MM.1S (cell line): ENCODE measurements at regions not wholly inside any gene's neighbourhood (a gene's known extent, or its start where the extent isn't known, plus 50 kb on each side); places are given as distances from the start of the nearest gene placed in this dataset.

ENCODE experiments used
- DNase-seq: peaks from one replicate; pipeline ENCODE4 v3.0.0-alpha.2; 2015
- H2AFZ ChIP-seq: fragments of 300-600 bp; sonication (generic); 2 replicates; pipeline ENCODE4 v1.6.0; 2016; ENCODE audit warnings: antibody characterized with exemption, low read length
- H3F3A ChIP-seq: fragments of 300-600 bp; sonication (generic); 2 replicates; pipeline ENCODE4 v1.6.1; 2016; ENCODE audit warnings: mild to moderate bottlenecking, antibody characterized with exemption, low read length, moderate library complexity, mixed read lengths; ENCODE audit not compliant: insufficient read depth
- H3K27ac ChIP-seq: fragments of 300-600 bp; sonication (generic); 2 replicates; pipeline ENCODE4 v1.5.1; 2016; ENCODE audit warnings: mild to moderate bottlenecking, low read length
- H3K27me3 ChIP-seq: fragments of 300-600 bp; sonication (generic); replicated peaks from 2 replicates; pipeline ENCODE4 v1.6.0; 2016; ENCODE audit warnings: low read length; ENCODE audit not compliant: insufficient read depth
- H3K36me3 ChIP-seq: fragments of 300-600 bp; sonication (generic); replicated peaks from 2 replicates; pipeline ENCODE4 v1.6.1; 2016; ENCODE audit warnings: mild to moderate bottlenecking, low read length, mixed read lengths; ENCODE audit not compliant: insufficient read depth
- H3K4me1 ChIP-seq: fragments of 300-600 bp; sonication (generic); 2 replicates; pipeline ENCODE4 v1.6.1; 2016; ENCODE audit warnings: low read length, mixed read lengths
- H3K4me2 ChIP-seq: fragments of 300-600 bp; sonication (generic); 2 replicates; pipeline ENCODE4 v1.6.0; 2016; ENCODE audit warnings: low read depth, low read length
- H3K4me3 ChIP-seq: fragments of 300-600 bp; sonication (generic); 2 replicates; pipeline ENCODE4 v1.5.1; 2016; ENCODE audit warnings: low read length, mixed read lengths
- H3K79me2 ChIP-seq: fragments of 300-600 bp; sonication (generic); 2 replicates; pipeline ENCODE4 v1.6.1; 2016; ENCODE audit warnings: mixed run types, low read length, mixed read lengths
- H3K9ac ChIP-seq: fragments of 300-600 bp; sonication (generic); 2 replicates; pipeline ENCODE4 v1.6.1; 2016; ENCODE audit warnings: low read length, mixed read lengths
- H3K9me2 ChIP-seq: fragments of 300-600 bp; sonication (generic); replicated peaks from 2 replicates; pipeline ENCODE4 v1.6.1; 2016; ENCODE audit warnings: mild to moderate bottlenecking, low read length, mixed read lengths; ENCODE audit not compliant: insufficient read depth
- H3K9me3 ChIP-seq: fragments of 300-600 bp; sonication (generic); replicated peaks from 2 replicates; pipeline ENCODE4 v1.6.1; 2016; ENCODE audit warnings: mild to moderate bottlenecking, low read length, mixed read lengths; ENCODE audit not compliant: insufficient read depth
- H4K20me1 ChIP-seq: fragments of 300-600 bp; sonication (generic); 2 replicates; pipeline ENCODE4 v1.6.1; 2016; ENCODE audit warnings: mild to moderate bottlenecking, low read length, moderate library complexity, mixed read lengths; ENCODE audit not compliant: insufficient read depth
- CTCF ChIP-seq: fragments of 300-600 bp; sonication (generic); IDR thresholded peaks from 2 replicates; pipeline ENCODE4 v1.5.1; 2016; ENCODE audit warnings: antibody characterized with exemption, low read length, mixed read lengths
- EZH2 ChIP-seq: fragments of 300-600 bp; sonication (generic); optimal IDR thresholded peaks from 2 replicates; pipeline ENCODE3; 2017; ENCODE audit warnings: low read depth, mild to moderate bottlenecking, antibody characterized with exemption, low read length, mixed read lengths
- EZH2phosphoT487 ChIP-seq: fragments of 300-600 bp; sonication (generic); IDR thresholded peaks from 2 replicates; pipeline ENCODE4 v1.6.1; 2018; ENCODE audit warnings: antibody characterized with exemption, low read length

GRCh38 chr18:37666451-37666850 is 100.9 kb upstream of the CELF4 start:
- no peak overlapping the region for H2AFZ ChIP-seq
- no peak for DNase-seq
- no peaks in the 10 kb centered on the region for H3K9me2 ChIP-seq
- H4K20me1 ChIP-seq, result no peaks in the 10 kb centered on the region
- no peak overlapping the region for H3K27ac ChIP-seq
- H3K27me3 ChIP-seq, result no peaks in the 10 kb centered on the region
- H3K4me3 ChIP-seq, result no peak overlapping the region
- H3K9me3 ChIP-seq, result no peaks in the 10 kb centered on the region
- no peaks in the 10 kb centered on the region for H3K79me2 ChIP-seq
- H3K4me2 ChIP-seq, result no peak overlapping the region
- H3K4me1 ChIP-seq, result no peaks in the 10 kb centered on the region
- no peaks in the 10 kb centered on the region for H3K36me3 ChIP-seq
- H3K9ac ChIP-seq, result no peak overlapping the region
- TF ChIP-seq EZH2phosphoT487 (no peak), EZH2 (no peak), CTCF (no peak)
- H3F3A ChIP-seq, result no peaks in the 10 kb centered on the region

- DNase-seq, result no peak
- H3K9me3 ChIP-seq, result no peaks in the 10 kb centered on the region
These were observed 99.7 kb upstream of the CELF4 start for GRCh38 chr18:37665346-37665745.

GRCh38 chr18:37663446-37663845 is 97.8 kb upstream of the CELF4 start:
- Histone ChIP-seq H3K27ac (no peak overlapping the region), H3K79me2 (no peaks in the 10 kb centered on the region), H3K9me3 (no peaks in the 10 kb centered on the region), H3K27me3 (no peaks in the 10 kb centered on the region), H3K4me2 (no peak overlapping the region), H3F3A (no peaks in the 10 kb centered on the region), H3K4me3 (no peak overlapping the region), H4K20me1 (no peaks in the 10 kb centered on the region), H3K4me1 (no peaks in the 10 kb centered on the region), H3K9ac (no peak overlapping the region), H2AFZ (no peak overlapping the region), H3K9me2 (no peaks in the 10 kb centered on the region), H3K36me3 (no peaks in the 10 kb centered on the region)
- no peak for DNase-seq
- no peak for TF ChIP-seq CTCF
- no peak for TF ChIP-seq EZH2
- TF ChIP-seq EZH2phosphoT487, result no peak

More at GRCh38 chr18:37665346-37665745, 99.7 kb upstream of the CELF4 start:
- H4K20me1 ChIP-seq, result no peaks in the 10 kb centered on the region
- no peaks in the 10 kb centered on the region for H3K9me2 ChIP-seq
- H3K79me2 ChIP-seq, result no peaks in the 10 kb centered on the region
- H3K4me3 ChIP-seq, result no peak overlapping the region
- H3F3A ChIP-seq, result no peaks in the 10 kb centered on the region
- H3K27me3 ChIP-seq, result no peaks in the 10 kb centered on the region
- H3K27ac ChIP-seq, result no peak overlapping the region
- H3K4me1 ChIP-seq, result no peaks in the 10 kb centered on the region
- H3K36me3 ChIP-seq, result no peaks in the 10 kb centered on the region
- no peak overlapping the region for H3K4me2 ChIP-seq
- TF ChIP-seq CTCF, result no peak
- TF ChIP-seq EZH2phosphoT487, result no peak
- TF ChIP-seq EZH2, result no peak
- H3K9ac ChIP-seq, result no peak overlapping the region
- H2AFZ ChIP-seq, result no peak overlapping the region
